B cell (primary cell): ENCODE measurements at regions not wholly inside any gene's neighbourhood (a gene's known extent, or its start where the extent isn't known, plus 50 kb on each side); places are given as distances from the start of the nearest gene placed in this dataset.

Source experiments
- ATAC-seq: fragments of 200-7000 bp; cut with Tn5 transposase; one replicate; pipeline ENCODE4 v1.10.0; 2021; ENCODE audit warnings: low read depth, mild to moderate bottlenecking, moderate number of reproducible peaks, moderate library complexity
- CTCF ChIA-PET: fragments of 350-600 bp; sonication (Branson Sonifier 250); formaldehyde crosslinking; loops from one replicate; lab custom pipeline; 2021; ENCODE audit warnings: antibody characterized with exemption, inconsistent platforms; lab: Charles Lee
- POLR2A ChIA-PET: fragments of 350-600 bp; sonication (Branson Sonifier 250); formaldehyde crosslinking; loops from one replicate; lab custom pipeline; 2021; ENCODE audit warnings: antibody characterized with exemption; lab: Charles Lee
- DNase-seq: peaks from one replicate; pipeline ENCODE4 v3.0.0; 2013
- H2AFZ ChIP-seq: 2 replicates; pipeline ENCODE4 v1.6.1; 2012; ENCODE audit warnings: mild to moderate bottlenecking, low read depth, low read length; ENCODE audit not compliant: insufficient read depth, poor library complexity, severe bottlenecking
- H3K27ac ChIP-seq, 2 donors: 1 replicate in 1 of 2; 2 replicates in 1 of 2; pipeline ENCODE4 v1.5.1; 2012 to 2013; ENCODE audit warnings: low read length in 2 of 2, mild to moderate bottlenecking in 2 of 2, moderate library complexity in 1 of 2
- H3K27me3 ChIP-seq, 4 experiments: fragments of 200-600 bp in 1 of 4; sonication (generic) in 1 of 4; replicated peaks in 1 of 4; 1 replicate in 2 of 4; 2 replicates in 2 of 4; pipeline versions ENCODE4 v1.6.1 to v1.7.0; 2013 to 2016; ENCODE audit warnings: low read length in 3 of 4, mild to moderate bottlenecking in 2 of 4, mixed read lengths in 1 of 4, moderate library complexity in 1 of 4; ENCODE audit not compliant: insufficient read depth in 4 of 4, control insufficient read depth in 3 of 4; ENCODE audit errors: control extremely low read depth in 1 of 4
- H3K36me3 ChIP-seq, 2 experiments: replicated peaks in 1 of 2; 1 replicate in 1 of 2; 2 replicates in 1 of 2; pipeline versions ENCODE4 v1.6.1 to v1.7.1; 2013; ENCODE audit warnings: low read length in 1 of 2; ENCODE audit not compliant: insufficient read depth in 2 of 2, control insufficient read depth in 1 of 2; ENCODE audit errors: control extremely low read depth in 1 of 2, extremely low read depth in 1 of 2
- H3K4me1 ChIP-seq, 2 donors: fragments of 200-600 bp in 1 of 2; sonication (generic) in 1 of 2; 1 replicate in 1 of 2; 2 replicates in 1 of 2; pipeline versions ENCODE4 v1.5.1 to v1.6.1; 2013 to 2017; ENCODE audit warnings: low read length in 2 of 2; ENCODE audit not compliant: control insufficient read depth in 2 of 2, insufficient read depth in 2 of 2
- H3K4me2 ChIP-seq: replicated peaks from 2 replicates; pipeline ENCODE3; 2012; ENCODE audit warnings: mild to moderate bottlenecking, low read depth, low read length; ENCODE audit not compliant: poor library complexity, severe bottlenecking
- H3K4me3 ChIP-seq, 5 experiments: fragments of 200-600 bp in 1 of 5; sonication (generic) in 1 of 5; 1 replicate in 3 of 5; 2 replicates in 2 of 5; pipeline versions ENCODE4 v1.5.1 to v1.7.0; 2011 to 2016; ENCODE audit warnings: low read length in 4 of 5, mild to moderate bottlenecking in 4 of 5, low read depth in 2 of 5, control low read depth in 1 of 5, moderate library complexity in 1 of 5; ENCODE audit not compliant: insufficient read depth in 1 of 5; ENCODE audit errors: control extremely low read depth in 1 of 5, extremely low read depth in 1 of 5
- H3K79me2 ChIP-seq: fragments of 200-600 bp; sonication (generic); one replicate; pipeline ENCODE4 v1.6.0; 2016; ENCODE audit warnings: low read length; ENCODE audit not compliant: control insufficient read depth, insufficient read depth
- H3K9ac ChIP-seq: fragments of 200-600 bp; sonication (generic); 2 replicates; pipeline ENCODE4 v1.6.1; 2017; ENCODE audit warnings: mild to moderate bottlenecking, low read length, moderate library complexity
- H3K9me3 ChIP-seq, 3 donors: one replicate each; pipeline versions ENCODE4 v1.6.1 to v1.7.1; 2013; ENCODE audit warnings: low read length in 2 of 3; ENCODE audit not compliant: control insufficient read depth in 2 of 3, insufficient read depth in 1 of 3; ENCODE audit errors: control extremely low read depth in 1 of 3
- H4K20me1 ChIP-seq: 2 replicates; pipeline ENCODE4 v1.6.0; 2012; ENCODE audit warnings: mild to moderate bottlenecking, low read length; ENCODE audit not compliant: insufficient read depth, control insufficient read depth, poor library complexity, severe bottlenecking
- H3K27ac Mint-ChIP-seq: one replicate; pipeline ENCODE4 v1.8.0; 2021; ENCODE audit warnings: mixed read lengths
- H3K27me3 Mint-ChIP-seq: one replicate; pipeline ENCODE4 v1.8.0; 2021; ENCODE audit warnings: mixed read lengths
- H3K4me1 Mint-ChIP-seq: one replicate; pipeline ENCODE4 v1.8.0; 2021; ENCODE audit warnings: mixed read lengths
- H3K4me3 Mint-ChIP-seq: one replicate; pipeline ENCODE4 v1.8.0; 2021; ENCODE audit warnings: mixed read lengths
- H3K9me3 Mint-ChIP-seq: one replicate; pipeline ENCODE4 v1.8.0; 2022; ENCODE audit warnings: mixed read lengths; ENCODE audit not compliant: insufficient read depth
- CTCF ChIP-seq: fragments of 200-600 bp; IDR thresholded peaks from one replicate; pipeline ENCODE4 v1.8.0; 2022; ENCODE audit warnings: antibody characterized with exemption, mild to moderate bottlenecking
- EZH2 ChIP-seq: IDR thresholded peaks from 2 replicates; pipeline ENCODE4 v1.6.1; 2012; ENCODE audit warnings: borderline replicate concordance, low read depth, mild to moderate bottlenecking, moderate library complexity, low read length; ENCODE audit not compliant: insufficient read depth, poor library complexity, severe bottlenecking
- intact Hi-C: fragments of 100-400 bp; cut with micrococcal nuclease; formaldehyde crosslinking; loops from one replicate; pipeline ENCODE4 v1.10.0; 2022

DNA sequence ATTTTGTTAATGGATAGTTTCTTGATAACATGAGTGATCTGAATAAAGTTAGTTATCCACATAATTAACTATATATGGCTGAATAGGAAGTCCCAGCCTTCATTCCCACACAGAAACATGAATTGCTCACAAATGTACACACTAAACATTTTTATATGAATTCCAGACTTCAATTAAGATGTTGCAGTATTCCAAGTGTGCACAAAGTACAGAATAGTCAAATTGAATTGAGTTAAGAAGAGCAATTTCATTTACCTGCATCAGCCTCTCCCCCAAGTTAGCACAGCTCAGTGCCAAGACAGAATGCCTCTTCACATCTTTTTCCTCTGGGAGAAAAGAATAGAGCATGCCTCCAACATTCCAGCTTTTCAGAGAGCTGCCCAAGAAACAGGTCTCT, 207.0 kb upstream of the SAMSN1 start:
- intact Hi-C loops, result no loop called here
- no peak overlapping the region for H3K4me2 ChIP-seq
- H3K27me3 ChIP-seq, result no peaks in the 10 kb centered on the region
- TF ChIP-seq CTCF (no peak), EZH2 (no peak)
- no peak overlapping the region for H3K9ac ChIP-seq
- H2AFZ ChIP-seq, result no peak overlapping the region
- peaks cover 4% of the 10 kb centered on the region for H3K79me2 ChIP-seq
- no peak for DNase-seq
- H3K4me1 ChIP-seq, result peaks cover 7 to 10% of the 10 kb centered on the region in 2 donors
- ChIA-PET CTCF (interaction anchor here (1.8 kb wide), 1 partner anchor 10 kb away, joined by 3 read pairs; no protein-coding TSS in a partner anchor), POLR2A (no interaction called here)
- Mint-ChIP-seq H3K4me3 (no peak overlapping the region), H3K4me1 (peaks cover 19% of the 10 kb centered on the region), H3K9me3 (no peaks in the 10 kb centered on the region), H3K27ac (no peak overlapping the region), H3K27me3 (no peaks in the 10 kb centered on the region)
- ATAC-seq, result no peak
- H3K4me3 ChIP-seq, result no peak overlapping the region
- no peak overlapping the region for H3K27ac ChIP-seq
- H3K9me3 ChIP-seq, result peaks cover 0 to 6% (median 0%) of the 10 kb centered on the region in 3 donors
- H3K36me3 ChIP-seq, result no peaks in the 10 kb centered on the region
- H4K20me1 ChIP-seq, result no peaks in the 10 kb centered on the region

- Histone ChIP-seq H3K4me2 (peak overlapping the region; percentile 4), H3K4me1 (peaks cover 7 to 10% of the 10 kb centered on the region in 2 donors), H3K27ac (no peak overlapping the region), H3K9ac (no peak overlapping the region), H3K27me3 (no peaks in the 10 kb centered on the region), H3K4me3 (no peak overlapping the region), H4K20me1 (no peaks in the 10 kb centered on the region), H3K79me2 (no peaks in the 10 kb centered on the region), H3K36me3 (no peaks in the 10 kb centered on the region), H2AFZ (no peak overlapping the region), H3K9me3 (peaks cover 0 to 6% (median 0%) of the 10 kb centered on the region in 3 donors)
- Mint-ChIP-seq H3K9me3 (no peaks in the 10 kb centered on the region), H3K4me1 (peaks cover 15% of the 10 kb centered on the region), H3K27me3 (no peaks in the 10 kb centered on the region), H3K27ac (no peak overlapping the region), H3K4me3 (no peak overlapping the region)
- ATAC-seq (no peak), DNase-seq (no peak)
- intact Hi-C loops, result no loop called here
- CTCF ChIA-PET, result no interaction called here
- no peak for TF ChIP-seq EZH2
- TF ChIP-seq CTCF, result no peak
- POLR2A ChIA-PET, result no interaction called here
Observed at GRCh38 chr21:14752345-14752909, 206.3 kb upstream of the SAMSN1 start.
